ENCODE measurements at regions not wholly inside any gene's neighbourhood (a gene's known extent, or its start where the extent isn't known, plus 50 kb on each side); places are given as distances from the start of the nearest gene placed in this dataset.

DNA sequence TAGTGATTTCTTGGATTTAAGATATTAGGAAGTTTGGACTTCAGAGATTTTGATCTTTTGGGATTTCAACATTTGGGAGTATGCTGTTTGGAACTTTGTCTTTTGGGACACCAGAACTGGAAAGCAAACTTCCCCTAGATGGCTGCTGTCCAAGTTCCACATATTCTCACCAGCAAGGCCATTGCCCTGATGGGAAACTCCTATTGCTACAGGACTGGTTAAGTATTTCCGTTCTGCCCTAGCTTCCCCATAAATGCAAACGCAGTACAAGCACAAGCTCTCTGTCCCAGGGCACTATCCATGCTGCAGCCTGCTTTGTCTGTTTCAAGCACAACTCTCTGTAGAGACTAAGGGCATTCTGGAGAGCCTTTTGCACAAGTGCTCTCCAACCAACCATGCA lies 79.3 kb upstream of the SLC25A13 start:
- TF ChIP-seq, protein P1, sequence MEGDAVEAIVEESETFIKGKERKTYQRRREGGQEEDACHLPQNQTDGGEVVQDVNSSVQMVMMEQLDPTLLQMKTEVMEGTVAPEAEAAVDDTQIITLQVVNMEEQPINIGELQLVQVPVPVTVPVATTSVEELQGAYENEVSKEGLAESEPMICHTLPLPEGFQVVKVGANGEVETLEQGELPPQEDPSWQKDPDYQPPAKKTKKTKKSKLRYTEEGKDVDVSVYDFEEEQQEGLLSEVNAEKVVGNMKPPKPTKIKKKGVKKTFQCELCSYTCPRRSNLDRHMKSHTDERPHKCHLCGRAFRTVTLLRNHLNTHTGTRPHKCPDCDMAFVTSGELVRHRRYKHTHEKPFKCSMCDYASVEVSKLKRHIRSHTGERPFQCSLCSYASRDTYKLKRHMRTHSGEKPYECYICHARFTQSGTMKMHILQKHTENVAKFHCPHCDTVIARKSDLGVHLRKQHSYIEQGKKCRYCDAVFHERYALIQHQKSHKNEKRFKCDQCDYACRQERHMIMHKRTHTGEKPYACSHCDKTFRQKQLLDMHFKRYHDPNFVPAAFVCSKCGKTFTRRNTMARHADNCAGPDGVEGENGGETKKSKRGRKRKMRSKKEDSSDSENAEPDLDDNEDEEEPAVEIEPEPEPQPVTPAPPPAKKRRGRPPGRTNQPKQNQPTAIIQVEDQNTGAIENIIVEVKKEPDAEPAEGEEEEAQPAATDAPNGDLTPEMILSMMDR (IDR thresholded peaks at IDR 0.05): no peak
- TF ChIP-seq POLR2AphosphoS5 (IDR thresholded peaks at IDR 0.05) (no peak), POLR2A (IDR thresholded peaks at IDR 0.05) (no peak), EP300 (IDR thresholded peaks at IDR 0.05; ENCODE audit: low read depth) (no peak)
- intact Hi-C loops (cut with DNase I; ENCODE audit: low total_unique reads) (no loop called here), in situ Hi-C loops (cut with MboI; ENCODE audit: low pct_ligation_motif_present in 1 of 4, low pct_unique_long_range_greater_than_20kb in 1 of 4, low sequenced_read_pairs in 3 of 4) (no loop called here)
- no peaks in the 10 kb centered on the region for H3K4me1 ChIP-seq
- 72 to 80% methylated on average over 1 to 2 of the region's 2 CpGs for WGBS, 2 donors (ENCODE audit: low coverage in 1 of 2)
- H3K4me3 ChIP-seq: no peak overlapping the region
- H3K27ac ChIP-seq: no peak overlapping the region
- H3K9me3 ChIP-seq: no peaks in the 10 kb centered on the region
- DNase-seq: no peak
- H3K27me3 ChIP-seq: no peaks in the 10 kb centered on the region
- no peaks in the 10 kb centered on the region for H3K36me3 ChIP-seq

DNA sequence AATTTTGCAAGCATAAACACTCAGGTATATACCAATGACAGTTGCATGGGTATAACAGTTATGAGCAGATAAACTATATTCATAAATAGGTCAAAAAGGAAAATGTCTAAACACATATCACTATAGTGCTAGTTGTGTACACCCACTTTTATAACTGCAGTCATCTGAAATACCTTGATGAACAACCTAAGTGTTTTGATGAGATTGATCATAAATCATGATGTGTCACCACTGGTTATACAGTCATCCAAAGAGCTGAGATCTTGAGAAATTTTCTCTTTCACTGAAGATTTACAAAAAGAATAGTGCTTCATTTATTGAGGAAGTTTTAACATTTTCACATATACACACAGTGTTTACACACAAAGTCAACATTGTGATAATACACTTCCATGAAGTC lies 78.6 kb upstream of the SLC25A13 start:
- Histone ChIP-seq H3K27me3 (no peaks in the 10 kb centered on the region), H3K4me3 (no peak overlapping the region), H3K9me3 (no peaks in the 10 kb centered on the region), H3K36me3 (no peaks in the 10 kb centered on the region), H3K27ac (no peak overlapping the region), H3K4me1 (no peaks in the 10 kb centered on the region)
- in situ Hi-C loops (cut with MboI; ENCODE audit: low pct_ligation_motif_present in 1 of 4, low pct_unique_long_range_greater_than_20kb in 1 of 4, low sequenced_read_pairs in 3 of 4): no loop called here
- intact Hi-C loops (cut with DNase I; ENCODE audit: low total_unique reads): no loop called here
- no peak for DNase-seq
- TF ChIP-seq POLR2A (IDR thresholded peaks at IDR 0.05): no peak
- no peak for TF ChIP-seq POLR2AphosphoS5 (IDR thresholded peaks at IDR 0.05)
- TF ChIP-seq, protein P1 (IDR thresholded peaks at IDR 0.05): no peak
- TF ChIP-seq EP300 (IDR thresholded peaks at IDR 0.05; ENCODE audit: low read depth): no peak

DNA sequence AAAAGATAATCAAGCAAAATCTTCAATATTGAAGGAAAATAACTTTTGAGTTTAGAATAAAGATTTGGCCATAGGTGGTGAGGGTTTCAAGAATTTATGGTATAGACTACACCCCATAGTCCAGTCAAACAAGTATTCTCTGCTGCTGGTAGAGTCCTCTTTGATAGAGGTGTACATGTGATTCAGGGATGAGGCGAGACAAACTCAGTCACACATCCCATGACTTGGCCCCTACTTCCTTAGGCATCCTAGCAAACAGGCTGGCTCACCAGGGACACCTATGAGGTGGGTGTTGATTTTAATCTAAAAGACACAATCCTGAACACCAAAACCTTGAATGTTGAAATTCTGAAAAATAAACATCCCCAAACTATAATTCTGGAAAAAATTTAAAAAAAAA lies 78.1 kb upstream of the SLC25A13 start:
- WGBS, 2 donors (ENCODE audit: low coverage in 1 of 2): 60 to 83% methylated on average over 1 of the region's 1 CpG
- in situ Hi-C loops (cut with MboI; ENCODE audit: low pct_ligation_motif_present in 1 of 4, low pct_unique_long_range_greater_than_20kb in 1 of 4, low sequenced_read_pairs in 3 of 4): no loop called here

DNA sequence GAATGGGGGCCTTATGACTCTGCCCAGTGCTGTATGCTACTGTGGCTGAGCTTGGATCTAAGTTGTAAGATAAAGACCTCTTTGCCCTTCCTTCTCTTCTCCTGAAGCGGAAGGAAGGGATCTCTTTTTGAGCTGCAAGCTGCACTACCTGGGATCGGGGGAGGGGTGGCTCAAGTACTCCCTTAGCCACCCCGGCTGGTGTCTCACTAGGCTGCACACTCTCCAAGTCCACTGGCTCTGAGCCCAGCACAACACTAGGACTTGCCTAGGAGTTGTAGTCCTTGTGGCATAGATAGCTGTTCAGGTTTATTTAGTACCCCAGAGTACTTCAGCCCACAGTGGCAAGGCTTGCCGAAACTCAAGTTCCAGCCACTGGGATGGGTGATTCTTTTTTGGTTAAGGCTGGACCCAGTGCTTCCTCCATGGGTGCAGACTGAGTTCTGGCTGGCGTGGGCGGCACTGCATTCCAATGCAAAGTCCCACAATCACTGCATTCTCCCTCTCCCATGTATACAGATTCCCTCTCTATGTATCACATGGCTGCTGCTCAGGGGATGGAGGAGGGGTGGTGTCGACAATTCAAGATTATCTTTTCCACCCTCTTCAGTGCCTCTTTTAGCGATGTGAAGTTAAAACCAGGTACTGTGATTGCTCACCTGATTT lies 76.2 kb upstream of the SLC25A13 start:
- intact Hi-C loops (cut with DNase I; ENCODE audit: low total_unique reads): no loop called here
- Histone ChIP-seq H3K27me3 (no peaks in the 10 kb centered on the region), H3K9me3 (no peaks in the 10 kb centered on the region), H3K4me1 (no peaks in the 10 kb centered on the region), H3K4me3 (no peak overlapping the region), H3K27ac (no peak overlapping the region), H3K36me3 (no peaks in the 10 kb centered on the region)
- DNase-seq: no peak
- in situ Hi-C loops (cut with MboI; ENCODE audit: low pct_ligation_motif_present in 1 of 4, low pct_unique_long_range_greater_than_20kb in 1 of 4, low sequenced_read_pairs in 3 of 4): no loop called here
- TF ChIP-seq EP300 (IDR thresholded peaks at IDR 0.05; ENCODE audit: low read depth) (no peak), POLR2AphosphoS5 (IDR thresholded peaks at IDR 0.05) (no peak), POLR2A (IDR thresholded peaks at IDR 0.05) (no peak)
- TF ChIP-seq, protein P1 (IDR thresholded peaks at IDR 0.05): no peak
- 87 to 93% methylated on average over 6 to 8 of the region's 8 CpGs for WGBS, 2 donors (ENCODE audit: low coverage in 1 of 2)

More for the DNA sequence above, 78.1 kb upstream of the SLC25A13 start:
- H3K9me3 ChIP-seq: no peaks in the 10 kb centered on the region
- no peak overlapping the region for H3K4me3 ChIP-seq
- H3K27me3 ChIP-seq: no peaks in the 10 kb centered on the region
- TF ChIP-seq, protein P1 (IDR thresholded peaks at IDR 0.05): no peak
- TF ChIP-seq EP300 (IDR thresholded peaks at IDR 0.05; ENCODE audit: low read depth) (no peak), POLR2AphosphoS5 (IDR thresholded peaks at IDR 0.05) (no peak), POLR2A (IDR thresholded peaks at IDR 0.05) (no peak)
- H3K27ac ChIP-seq: no peak overlapping the region
- no peak for DNase-seq
- H3K36me3 ChIP-seq: no peaks in the 10 kb centered on the region
- intact Hi-C loops (cut with DNase I; ENCODE audit: low total_unique reads): no loop called here
- H3K4me1 ChIP-seq: no peaks in the 10 kb centered on the region

All from transverse colon (tissue), 4 donors.